ENCODE measurements at regions not wholly inside any gene's neighbourhood (a gene's known extent, or its start where the extent isn't known, plus 50 kb on each side); places are given as distances from the start of the nearest gene placed in this dataset.

GRCh38 chr11:130691581-130691980 is 224.7 kb downstream of the SNX19 start:
- TF ChIP-seq CTCF (optimal IDR thresholded peaks at IDR 0.05 in 1 of 3, IDR thresholded peaks at IDR 0.05 in 1 of 3, conservative IDR thresholded peaks at IDR 0.05 in 1 of 3; ENCODE audit: extremely low read depth in 1 of 3, insufficient read depth in 2 of 3, low read length in 3 of 3) (no peak), EZH2 (IDR thresholded peaks at IDR 0.05; ENCODE audit: low read length) (no peak)
